ENCODE measurements at regions not wholly inside any gene's neighbourhood (a gene's known extent, or its start where the extent isn't known, plus 50 kb on each side); places are given as distances from the start of the nearest gene placed in this dataset.
"Not testable (repeated sequence)": the region's sequence is repeated elsewhere in the genome, so short reads cannot be mapped to it uniquely, and the experiment has no call there.

DNA sequence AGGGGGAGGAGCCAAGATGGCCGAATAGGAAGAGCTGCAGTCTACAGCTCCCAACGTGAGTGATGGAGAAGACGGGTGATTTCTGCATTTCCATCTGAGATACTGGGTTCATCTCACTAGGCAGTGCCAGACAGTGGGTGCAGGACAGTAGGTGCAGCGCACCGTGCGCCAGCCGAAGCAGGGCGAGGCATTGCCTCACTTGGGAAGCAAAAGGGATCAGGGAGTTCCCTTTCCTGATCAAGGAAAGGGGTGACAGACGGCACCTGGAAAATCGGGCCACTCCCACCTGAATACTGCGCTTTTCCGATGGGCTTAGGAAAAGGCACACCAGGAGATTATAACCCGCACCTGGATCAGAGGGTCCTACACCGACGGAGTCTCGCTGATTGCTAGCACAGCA, 121.1 kb upstream of the SESTD1 start:
- not testable (repeated sequence) for DNase-seq (ENCODE audit: low read depth in 2 of 3, low spot score in 2 of 3)

DNA sequence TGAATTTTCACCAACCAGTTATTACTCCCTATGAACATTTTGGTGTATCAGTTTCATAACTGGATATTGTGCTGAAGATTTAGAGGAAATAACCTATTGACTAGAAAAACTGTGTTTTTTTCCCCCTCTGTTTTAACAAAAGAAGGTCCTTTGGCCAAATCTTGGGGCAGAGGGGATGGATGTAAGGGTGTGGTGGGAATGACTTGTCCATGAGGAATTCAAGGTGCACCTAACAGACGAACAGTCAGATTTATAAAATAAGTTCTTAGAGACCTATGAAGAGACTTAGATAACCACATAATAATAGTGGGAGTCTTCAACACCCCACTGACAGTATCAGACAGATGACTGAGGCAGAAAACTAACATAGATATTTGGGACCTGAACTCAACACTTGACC, 119.3 kb upstream of the SESTD1 start:
- DNase-seq (ENCODE audit: low read depth in 2 of 3, low spot score in 2 of 3), result no peak

DNA sequence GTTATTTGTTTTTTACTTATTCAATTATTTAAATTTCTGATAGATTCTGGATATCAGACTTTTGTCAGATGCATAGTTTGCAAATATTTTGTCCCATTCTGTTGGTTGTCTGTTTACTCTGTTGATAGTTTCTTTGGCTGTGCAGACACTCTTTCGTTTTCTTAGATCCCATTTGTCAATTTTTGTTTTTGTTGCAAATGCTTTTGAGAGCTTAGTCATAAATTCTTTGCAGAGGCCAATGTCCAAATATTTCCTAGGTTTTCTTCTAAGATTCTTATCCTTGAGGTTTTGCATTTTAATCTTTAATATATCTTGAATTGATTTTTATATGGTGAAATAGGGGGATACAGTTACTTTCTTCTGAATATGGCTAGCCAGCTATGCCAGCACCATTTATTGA, 112.7 kb upstream of the SESTD1 start:
- DNase-seq (ENCODE audit: low read depth in 2 of 3, low spot score in 2 of 3), result no peak

DNA sequence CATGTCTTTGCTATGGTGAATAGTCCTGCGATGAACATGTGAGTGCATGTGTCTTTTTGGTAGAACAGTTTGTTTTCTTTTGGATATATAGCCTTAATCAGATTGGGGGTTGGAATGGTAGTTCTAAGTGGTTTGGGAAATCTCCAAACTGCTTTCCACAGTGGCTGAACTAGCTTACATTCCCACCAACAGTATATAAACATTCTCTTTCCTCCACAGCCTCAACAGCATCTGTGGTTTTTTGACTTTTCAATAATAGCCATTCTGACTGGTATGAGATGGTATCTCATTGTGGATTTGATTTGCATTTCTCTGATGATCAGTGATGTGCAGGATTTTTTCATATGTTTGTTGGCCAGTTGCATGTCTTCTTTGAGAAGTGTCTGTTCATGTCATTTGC, 112.2 kb upstream of the SESTD1 start:
- no peak for DNase-seq (ENCODE audit: low read depth in 2 of 3, low spot score in 2 of 3)

DNA sequence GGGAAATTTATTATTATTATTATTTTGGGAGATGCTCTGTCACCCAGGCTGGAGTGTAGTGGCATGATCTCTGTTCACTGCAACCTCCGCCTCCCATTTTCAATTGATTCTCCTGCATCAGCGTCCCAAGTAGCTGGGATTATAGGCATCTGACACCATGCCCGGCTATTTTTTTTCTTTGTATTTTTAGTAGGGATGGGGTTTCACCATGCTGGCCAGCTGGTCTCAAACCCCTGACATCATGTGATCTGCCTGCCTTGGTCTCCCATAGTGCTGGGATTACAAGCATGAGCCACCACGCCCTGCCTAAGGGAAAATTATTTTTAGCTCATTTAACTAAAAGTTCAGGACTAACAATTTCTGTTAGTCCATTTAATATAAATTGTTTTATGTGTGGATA, 109.2 kb upstream of the SESTD1 start:
- DNase-seq (ENCODE audit: low read depth in 2 of 3, low spot score in 2 of 3), result no peak

GRCh38 chr2:179365561-179365960, 100.9 kb upstream of the SESTD1 start:
- not testable (repeated sequence) for DNase-seq (ENCODE audit: low read depth in 2 of 3, low spot score in 2 of 3)

DNA sequence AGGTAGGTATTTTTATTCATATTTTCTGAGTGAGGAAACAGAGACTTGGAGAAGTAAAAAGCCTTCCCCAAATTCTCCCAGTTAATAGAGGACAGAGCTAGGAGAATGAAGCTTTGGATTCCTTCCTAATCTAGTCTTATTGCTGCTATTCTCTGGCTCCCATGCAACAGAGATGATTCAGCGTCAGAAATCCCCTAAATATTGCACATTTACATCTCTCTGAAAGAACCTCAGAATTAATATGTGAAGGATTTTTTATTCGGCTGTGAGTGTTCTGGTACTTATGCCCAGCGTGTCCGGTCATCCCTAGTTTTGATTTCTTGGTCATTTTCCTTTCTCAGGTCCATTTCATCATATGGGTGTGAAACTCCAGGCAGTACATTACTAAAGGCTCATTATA, 91.2 kb upstream of the SESTD1 start:
- DNase-seq (ENCODE audit: low read depth in 2 of 3, low spot score in 2 of 3), result no peak

DNA sequence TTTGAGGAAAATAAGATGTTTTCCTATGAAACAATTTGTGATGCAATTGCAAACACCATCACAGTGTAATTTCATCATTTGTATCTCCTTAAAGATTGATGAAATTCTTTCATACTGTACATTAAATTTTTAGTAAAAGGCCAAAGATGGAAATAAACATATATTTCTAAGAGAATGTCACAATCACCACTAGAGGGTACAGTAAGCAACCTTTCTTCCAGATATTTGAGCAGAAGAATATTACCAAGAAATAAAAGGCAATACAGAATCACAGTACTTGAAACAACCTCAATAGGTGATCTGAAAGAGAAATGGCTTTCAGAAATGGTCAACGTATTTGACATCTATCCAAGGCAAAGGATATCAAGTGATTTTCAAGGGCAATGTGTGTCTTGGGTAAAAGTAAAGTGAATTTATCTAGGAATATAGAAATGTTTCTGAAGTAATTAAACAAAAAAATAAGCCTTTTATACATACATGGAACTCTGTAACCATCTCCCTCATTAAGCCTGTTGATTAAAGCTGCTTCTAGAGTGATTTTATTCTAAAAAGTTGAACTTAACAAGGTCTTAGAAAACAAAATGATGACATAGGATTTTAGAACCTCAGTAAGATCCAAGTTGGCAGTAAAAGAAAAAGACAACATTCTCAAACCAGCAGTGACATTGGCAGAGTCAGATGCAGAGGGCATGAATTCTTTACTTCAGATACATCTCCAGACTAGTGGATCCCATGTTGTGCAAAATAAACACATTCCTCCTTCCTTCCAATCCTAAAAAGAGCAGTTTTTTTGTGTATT, 90.3 kb upstream of the SESTD1 start:
- no peak for DNase-seq (ENCODE audit: low read depth in 2 of 3, low spot score in 2 of 3)

DNA sequence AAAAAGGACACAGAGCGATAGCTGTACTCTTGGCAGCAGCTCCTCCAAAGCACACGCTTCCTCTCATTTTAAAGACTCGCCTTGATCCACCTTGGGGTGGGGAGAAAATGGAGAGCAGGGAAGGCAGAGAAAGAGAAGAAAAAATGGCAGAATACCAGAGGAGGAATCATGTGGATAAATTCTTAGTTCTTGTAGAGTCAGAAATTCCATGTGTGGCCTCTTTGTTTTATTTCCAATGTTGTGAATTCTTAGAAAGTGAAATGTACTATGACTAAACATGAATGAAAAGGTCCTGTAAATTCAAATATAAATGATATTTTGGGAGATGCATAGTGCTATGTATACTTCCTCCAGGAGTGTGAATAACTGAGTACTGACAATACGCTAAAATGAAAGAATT, 89.7 kb upstream of the SESTD1 start:
- DNase-seq (ENCODE audit: low read depth in 2 of 3, low spot score in 2 of 3), result no peak

DNA sequence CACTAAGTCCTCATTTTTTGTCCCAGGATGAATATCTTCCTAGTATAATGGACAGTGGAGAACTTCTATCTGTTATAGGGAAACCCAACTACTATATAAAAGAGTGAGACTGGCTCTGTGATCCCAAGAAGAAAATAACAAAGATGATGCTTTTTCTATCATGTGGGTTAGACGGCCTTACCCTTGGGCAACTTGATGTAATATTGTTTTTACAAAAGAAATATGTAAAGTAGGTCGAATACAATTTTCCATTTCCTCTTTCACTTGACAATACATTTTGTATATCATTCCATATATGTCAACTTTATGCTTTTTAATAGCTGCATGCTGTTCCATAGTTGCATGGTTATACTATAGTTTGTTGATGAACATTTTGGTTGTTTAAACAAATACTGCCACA, 87.5 kb upstream of the SESTD1 start:
- DNase-seq (ENCODE audit: low read depth in 2 of 3, low spot score in 2 of 3), result no peak

- no peak for DNase-seq (ENCODE audit: low read depth in 2 of 3, low spot score in 2 of 3)
Measured at GRCh38 chr2:179351057-179351456, 86.4 kb upstream of the SESTD1 start.

- no peak for DNase-seq (ENCODE audit: low read depth in 2 of 3, low spot score in 2 of 3)
Measured at GRCh38 chr2:179349670-179350303, 85.2 kb upstream of the SESTD1 start.

DNA sequence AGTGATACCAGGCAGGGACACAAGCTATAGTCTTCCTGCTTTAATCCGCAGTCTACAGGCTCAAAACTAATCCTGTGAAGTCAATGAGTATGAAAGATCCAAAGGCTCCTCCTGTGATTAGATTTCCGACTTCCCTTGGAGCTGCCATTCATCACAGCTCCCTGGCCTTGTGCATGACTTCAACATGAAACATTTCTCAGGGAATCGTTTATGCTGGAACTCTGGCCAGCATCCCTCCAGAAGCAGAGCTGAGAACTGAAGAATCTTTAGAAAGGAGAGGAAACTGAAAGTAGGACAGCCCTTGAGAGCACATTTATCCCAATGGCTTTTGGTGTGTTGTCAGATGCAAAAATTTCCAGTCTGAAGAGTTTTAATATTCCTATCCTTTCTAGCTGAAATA, 84.3 kb upstream of the SESTD1 start:
- no peak for DNase-seq (ENCODE audit: low read depth in 2 of 3, low spot score in 2 of 3)

- DNase-seq (ENCODE audit: low read depth in 2 of 3, low spot score in 2 of 3), result no peak
Measured at GRCh38 chr2:179344970-179345369, 80.3 kb upstream of the SESTD1 start.

GRCh38 chr2:179344280-179344964, 79.8 kb upstream of the SESTD1 start:
- DNase-seq (ENCODE audit: low read depth in 2 of 3, low spot score in 2 of 3), result peak in 1 of 3 donors; percentile 12

GRCh38 chr2:179343945-179344279, 79.3 kb upstream of the SESTD1 start:
- no peak for DNase-seq (ENCODE audit: low read depth in 2 of 3, low spot score in 2 of 3)

DNA sequence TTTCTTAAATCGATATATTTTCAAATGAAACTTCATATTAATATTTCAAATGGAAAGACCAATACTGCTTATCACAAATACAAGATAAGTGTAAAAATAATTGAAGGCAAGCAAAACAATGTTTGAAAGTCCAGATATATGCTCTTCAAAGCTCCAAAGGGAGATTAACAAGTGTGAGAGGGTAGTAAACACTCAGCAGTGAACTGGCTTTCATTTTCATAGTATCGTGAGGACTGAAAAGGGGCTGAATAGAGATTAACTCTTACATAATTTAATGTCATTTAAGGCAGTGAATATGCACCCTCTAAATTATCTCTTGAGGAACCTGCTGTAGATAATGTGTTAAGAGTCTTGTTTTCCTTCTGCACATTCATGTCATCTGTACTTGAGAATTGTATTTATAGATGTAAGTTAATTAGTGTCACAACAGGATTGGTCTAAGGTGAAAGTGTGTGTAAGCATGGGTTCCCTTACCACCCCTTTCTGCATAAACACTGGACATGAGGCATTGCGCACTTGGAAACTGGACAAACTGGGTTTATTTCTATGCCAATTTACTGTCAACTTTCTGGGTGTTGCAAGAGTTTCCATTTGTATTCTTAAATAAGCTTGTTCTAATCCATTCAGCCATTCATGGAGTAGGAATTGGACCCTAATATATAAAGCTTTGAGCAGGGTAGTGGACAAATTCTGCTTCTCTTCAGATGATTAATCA, 76.7 kb upstream of the SESTD1 start:
- DNase-seq (ENCODE audit: low read depth in 2 of 3, low spot score in 2 of 3), result no peak

GRCh38 chr2:179340678-179341077, 76.0 kb upstream of the SESTD1 start:
- DNase-seq (ENCODE audit: low read depth in 2 of 3, low spot score in 2 of 3), result peak in 2 of 3 donors; percentile 11 to 48

DNA sequence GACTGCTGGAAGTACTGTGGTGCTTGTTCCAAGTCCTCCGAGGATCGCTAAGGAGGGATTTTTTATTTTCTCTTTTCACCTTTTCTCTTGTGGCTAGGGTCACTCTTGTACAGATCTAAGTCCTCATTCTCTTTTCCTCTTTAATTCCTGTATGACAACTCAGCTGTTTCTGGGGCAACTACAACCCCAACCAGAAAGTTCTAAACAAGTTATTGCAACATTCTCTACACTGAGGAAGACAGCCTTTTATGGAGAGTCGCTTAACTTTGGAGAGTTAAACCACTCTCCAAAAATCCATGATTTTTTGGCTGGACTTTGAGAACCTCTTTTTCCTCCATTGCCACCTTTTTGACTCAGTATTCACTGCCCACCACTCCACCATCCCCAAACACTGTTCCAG, 74.0 kb upstream of the SESTD1 start:
- DNase-seq (ENCODE audit: low read depth in 2 of 3, low spot score in 2 of 3), result no peak

GRCh38 chr2:179336782-179337534, 72.3 kb upstream of the SESTD1 start:
- no peak for DNase-seq (ENCODE audit: low read depth in 2 of 3, low spot score in 2 of 3)

GRCh38 chr2:179335732-179336131, 71.1 kb upstream of the SESTD1 start:
- DNase-seq (ENCODE audit: low read depth in 2 of 3, low spot score in 2 of 3), result no peak
